ENCODE measurements at regions not wholly inside any gene's neighbourhood (a gene's known extent, or its start where the extent isn't known, plus 50 kb on each side); places are given as distances from the start of the nearest gene placed in this dataset.

DNA sequence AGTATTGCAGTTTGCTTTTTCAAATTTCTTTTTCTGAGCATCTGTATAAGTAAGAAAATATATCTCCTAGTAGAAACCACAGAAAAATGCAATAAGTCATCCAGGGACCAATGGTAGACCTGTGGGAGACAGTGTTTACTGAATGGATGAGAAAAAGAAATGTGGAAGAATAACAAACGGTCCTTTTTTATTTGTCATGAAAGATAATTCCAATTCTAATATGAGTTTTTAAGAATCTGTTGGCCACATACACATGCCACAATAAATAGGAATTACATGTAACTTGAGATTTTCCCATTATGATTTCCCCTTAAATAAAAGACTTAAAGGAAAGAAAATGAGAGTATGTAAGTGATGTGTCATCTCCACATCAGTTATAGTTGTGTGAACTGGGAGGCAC is 107.7 kb upstream of the RAB27B start:
- no peaks in the 10 kb centered on the region for H3K9me3 ChIP-seq
- H3K4me1 ChIP-seq, result no peaks in the 10 kb centered on the region
- no peak for DNase-seq (ENCODE audit: low spot score in 2 of 2)
- WGBS, 2 donors, result 64 to 66% methylated on average over 1 of the region's 1 CpG
- no peak overlapping the region for H3K27ac ChIP-seq
- H3K36me3 ChIP-seq, result no peaks in the 10 kb centered on the region
- no peaks in the 10 kb centered on the region for H3K27me3 ChIP-seq
- no peak overlapping the region for H3K4me3 ChIP-seq
- TF ChIP-seq POLR2A (IDR thresholded peaks at IDR 0.05), result no peak
- TF ChIP-seq EP300 (IDR thresholded peaks at IDR 0.05), result no peak
- TF ChIP-seq, protein P1, sequence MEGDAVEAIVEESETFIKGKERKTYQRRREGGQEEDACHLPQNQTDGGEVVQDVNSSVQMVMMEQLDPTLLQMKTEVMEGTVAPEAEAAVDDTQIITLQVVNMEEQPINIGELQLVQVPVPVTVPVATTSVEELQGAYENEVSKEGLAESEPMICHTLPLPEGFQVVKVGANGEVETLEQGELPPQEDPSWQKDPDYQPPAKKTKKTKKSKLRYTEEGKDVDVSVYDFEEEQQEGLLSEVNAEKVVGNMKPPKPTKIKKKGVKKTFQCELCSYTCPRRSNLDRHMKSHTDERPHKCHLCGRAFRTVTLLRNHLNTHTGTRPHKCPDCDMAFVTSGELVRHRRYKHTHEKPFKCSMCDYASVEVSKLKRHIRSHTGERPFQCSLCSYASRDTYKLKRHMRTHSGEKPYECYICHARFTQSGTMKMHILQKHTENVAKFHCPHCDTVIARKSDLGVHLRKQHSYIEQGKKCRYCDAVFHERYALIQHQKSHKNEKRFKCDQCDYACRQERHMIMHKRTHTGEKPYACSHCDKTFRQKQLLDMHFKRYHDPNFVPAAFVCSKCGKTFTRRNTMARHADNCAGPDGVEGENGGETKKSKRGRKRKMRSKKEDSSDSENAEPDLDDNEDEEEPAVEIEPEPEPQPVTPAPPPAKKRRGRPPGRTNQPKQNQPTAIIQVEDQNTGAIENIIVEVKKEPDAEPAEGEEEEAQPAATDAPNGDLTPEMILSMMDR (IDR thresholded peaks at IDR 0.05), result no peak

- no peaks in the 10 kb centered on the region for H3K27me3 ChIP-seq
- TF ChIP-seq POLR2A (IDR thresholded peaks at IDR 0.05), result no peak
- TF ChIP-seq EP300 (IDR thresholded peaks at IDR 0.05), result no peak
- TF ChIP-seq, protein P1 (IDR thresholded peaks at IDR 0.05), result no peak
- H3K4me1 ChIP-seq, result no peaks in the 10 kb centered on the region
- H3K27ac ChIP-seq, result no peak overlapping the region
- WGBS, 2 donors, result 92 to 94% methylated on average over 4 of the region's 4 CpGs
- no peak for DNase-seq (ENCODE audit: low spot score in 2 of 2)
- no peak overlapping the region for H3K4me3 ChIP-seq
- no peaks in the 10 kb centered on the region for H3K36me3 ChIP-seq
- no peaks in the 10 kb centered on the region for H3K9me3 ChIP-seq
Measured at GRCh38 chr18:54726143-54726542, 102.1 kb upstream of the RAB27B start.

DNA sequence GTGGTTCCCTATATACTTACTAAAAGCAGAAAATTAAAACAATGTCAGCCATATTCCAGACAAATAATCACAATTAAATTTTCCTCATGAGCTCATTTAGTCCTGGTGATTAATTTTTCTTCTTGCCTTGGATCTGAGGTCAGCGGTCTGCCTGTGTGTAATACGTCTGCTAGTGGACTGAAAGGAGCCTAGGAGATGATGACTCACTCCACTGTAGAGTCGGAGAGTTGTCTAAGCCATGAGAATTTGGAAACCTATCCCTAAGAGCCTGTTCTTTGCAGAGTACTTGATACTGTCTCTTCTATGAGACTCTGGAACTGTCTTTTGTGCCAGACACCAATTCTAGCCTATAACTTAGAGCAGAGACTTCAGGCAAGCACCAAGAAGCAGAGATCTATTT is 94.2 kb upstream of the RAB27B start:
- no peak overlapping the region for H3K27ac ChIP-seq
- WGBS, 2 donors, result 57 to 60% methylated on average over 3 of the region's 3 CpGs

DNA sequence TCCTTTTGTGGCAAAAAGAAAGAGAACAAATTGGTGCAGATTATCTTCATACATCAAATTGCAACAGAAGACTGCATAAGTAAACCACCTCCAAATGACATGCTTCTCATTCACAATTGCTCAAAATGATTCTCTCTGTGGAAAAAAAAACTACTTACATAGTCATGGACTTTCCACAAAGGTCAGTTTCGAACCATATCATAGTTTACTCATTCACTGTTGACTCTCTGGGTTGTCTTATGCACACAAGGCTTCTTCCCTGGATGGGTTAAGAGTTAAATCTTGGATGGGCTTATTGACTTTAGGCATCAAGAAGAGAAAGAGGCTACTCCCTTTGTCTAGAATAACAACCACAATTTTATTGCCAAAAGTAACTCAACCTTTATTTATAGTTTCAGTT is 91.3 kb upstream of the RAB27B start:
- Histone ChIP-seq H3K9me3 (no peaks in the 10 kb centered on the region), H3K27me3 (no peaks in the 10 kb centered on the region), H3K4me1 (no peaks in the 10 kb centered on the region), H3K36me3 (no peaks in the 10 kb centered on the region), H3K27ac (no peak overlapping the region), H3K4me3 (no peak overlapping the region)
- 75 to 81% methylated on average over 1 of the region's 1 CpG for WGBS, 2 donors
- no peak for DNase-seq (ENCODE audit: low spot score in 2 of 2)
- no peak for TF ChIP-seq EP300 (IDR thresholded peaks at IDR 0.05)

More for the DNA sequence above, 94.2 kb upstream of the RAB27B start:
- TF ChIP-seq, protein P1 (IDR thresholded peaks at IDR 0.05), result no peak
- no peak for TF ChIP-seq EP300 (IDR thresholded peaks at IDR 0.05)
- no peak for TF ChIP-seq POLR2A (IDR thresholded peaks at IDR 0.05)
- Histone ChIP-seq H3K4me3 (no peak overlapping the region), H3K9me3 (no peaks in the 10 kb centered on the region), H3K27me3 (no peaks in the 10 kb centered on the region), H3K36me3 (no peaks in the 10 kb centered on the region), H3K4me1 (no peaks in the 10 kb centered on the region)
- no peak for DNase-seq (ENCODE audit: low spot score in 2 of 2)

- no peak for DNase-seq (ENCODE audit: low spot score in 2 of 2)
- Histone ChIP-seq H3K9me3 (no peaks in the 10 kb centered on the region), H3K27ac (no peak overlapping the region), H3K27me3 (no peaks in the 10 kb centered on the region), H3K4me1 (peaks cover 0 to 8% (median 0%) of the 10 kb centered on the region in 4 donors), H3K4me3 (no peak overlapping the region), H3K36me3 (no peaks in the 10 kb centered on the region)
- TF ChIP-seq, protein P1 (IDR thresholded peaks at IDR 0.05), result no peak
- no peak for TF ChIP-seq EP300 (IDR thresholded peaks at IDR 0.05)
- TF ChIP-seq POLR2A (IDR thresholded peaks at IDR 0.05), result no peak
- 92 to 93% methylated on average over 3 of the region's 3 CpGs for WGBS, 2 donors
Measured at GRCh38 chr18:54737986-54738385, 90.3 kb upstream of the RAB27B start.

DNA sequence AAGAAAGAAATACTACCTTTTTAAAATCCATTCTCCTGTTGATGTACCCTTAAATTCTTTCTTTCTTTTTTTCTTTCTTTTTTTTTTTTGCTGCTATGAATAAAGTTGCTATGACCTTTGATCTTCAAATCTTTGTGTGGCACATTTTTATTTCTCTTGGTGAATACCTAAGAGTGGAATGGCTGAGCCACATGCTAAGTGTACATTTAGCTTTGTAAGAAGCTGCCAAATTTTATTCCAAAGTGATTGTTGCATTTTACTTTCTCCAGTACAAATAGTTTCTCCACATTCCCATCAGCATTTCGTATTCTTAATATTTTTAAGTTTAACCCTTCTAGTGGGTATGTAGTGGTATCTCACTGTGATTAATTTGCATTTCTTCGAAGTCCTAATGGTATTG is 88.8 kb upstream of the RAB27B start:
- Histone ChIP-seq H3K9me3 (no peaks in the 10 kb centered on the region), H3K27me3 (no peaks in the 10 kb centered on the region), H3K36me3 (no peaks in the 10 kb centered on the region), H3K4me1 (peaks cover 0 to 12% (median 0%) of the 10 kb centered on the region in 4 donors), H3K4me3 (no peak overlapping the region), H3K27ac (no peak overlapping the region)
- no peak for DNase-seq (ENCODE audit: low spot score in 2 of 2)
- WGBS, 2 donors, result 72 to 78% methylated on average over 2 of the region's 2 CpGs
- TF ChIP-seq, protein P1 (IDR thresholded peaks at IDR 0.05), result no peak
- TF ChIP-seq EP300 (IDR thresholded peaks at IDR 0.05) (no peak), POLR2A (IDR thresholded peaks at IDR 0.05) (no peak)

Measured in tibial nerve (tissue), 4 donors.